H9 (cell line): ENCODE measurements at regions not wholly inside any gene's neighbourhood (a gene's known extent, or its start where the extent isn't known, plus 50 kb on each side); places are given as distances from the start of the nearest gene placed in this dataset.
"Not testable (repeated sequence)": the region's sequence is repeated elsewhere in the genome, so short reads cannot be mapped to it uniquely, and the experiment has no call there.

ENCODE experiments used
- DNase-seq: peaks from one replicate; pipeline ENCODE4 v3.0.0-alpha.2; 2017
- H2AFZ ChIP-seq: one replicate; pipeline ENCODE4 v1.6.1; 2013; ENCODE audit warnings: mild to moderate bottlenecking, low read length, control low read depth, moderate library complexity
- H2AK5ac ChIP-seq: 2 replicates; pipeline ENCODE4 v1.6.1; 2013; ENCODE audit warnings: low read length, control low read depth, mixed read lengths; ENCODE audit not compliant: insufficient read length
- H2BK120ac ChIP-seq: one replicate; pipeline ENCODE4 v1.6.1; 2013; ENCODE audit warnings: low read depth, mild to moderate bottlenecking, low read length, control low read depth, inconsistent platforms; ENCODE audit not compliant: poor library complexity, severe bottlenecking
- H2BK12ac ChIP-seq: 2 replicates; pipeline ENCODE4 v1.6.1; 2013; ENCODE audit warnings: low read length, control low read depth, mixed read lengths, low read depth; ENCODE audit not compliant: insufficient read length
- H2BK15ac ChIP-seq: 2 replicates; pipeline ENCODE4 v1.6.1; 2013; ENCODE audit warnings: low read depth, low read length, control low read depth
- H2BK20ac ChIP-seq: one replicate; pipeline ENCODE4 v1.6.1; 2013; ENCODE audit warnings: low read depth, mild to moderate bottlenecking, low read length, control low read depth, inconsistent platforms; ENCODE audit not compliant: poor library complexity, severe bottlenecking
- H2BK5ac ChIP-seq: 2 replicates; pipeline ENCODE4 v1.6.1; 2013; ENCODE audit warnings: low read length, control low read depth, mixed read lengths; ENCODE audit not compliant: insufficient read length
- H3K14ac ChIP-seq: 2 replicates; pipeline ENCODE4 v1.6.1; 2013; ENCODE audit warnings: low read length, control low read depth; ENCODE audit not compliant: insufficient read depth
- H3K18ac ChIP-seq: 2 replicates; pipeline ENCODE4 v1.6.1; 2013; ENCODE audit warnings: low read depth, mild to moderate bottlenecking, mixed read lengths, low read length, control low read depth; ENCODE audit not compliant: insufficient read length
- H3K23ac ChIP-seq: 2 replicates; pipeline ENCODE4 v1.6.1; 2013; ENCODE audit warnings: low read length, control low read depth, mixed read lengths, low read depth; ENCODE audit not compliant: insufficient read length
- H3K23me2 ChIP-seq: 2 replicates; pipeline ENCODE4 v1.6.1; 2013; ENCODE audit warnings: low read depth, mild to moderate bottlenecking, mixed read lengths, low read length, control low read depth; ENCODE audit not compliant: insufficient read length, poor library complexity, severe bottlenecking
- H3K27ac ChIP-seq: 2 replicates; pipeline ENCODE4 v1.5.1; 2013; ENCODE audit warnings: low read length, control low read depth, mixed read lengths, low read depth; ENCODE audit not compliant: insufficient read length
- H3K27me3 ChIP-seq: 2 replicates; pipeline ENCODE4 v1.6.1; 2013; ENCODE audit warnings: low read length, control low read depth, inconsistent platforms; ENCODE audit not compliant: insufficient read depth
- H3K4ac ChIP-seq: 2 replicates; pipeline ENCODE4 v1.6.1; 2013; ENCODE audit warnings: low read depth, mild to moderate bottlenecking, control low read depth, inconsistent platforms, low read length, moderate library complexity
- H3K4me1 ChIP-seq: 2 replicates; pipeline ENCODE4 v1.6.1; 2013; ENCODE audit warnings: low read length, control low read depth, inconsistent platforms; ENCODE audit not compliant: insufficient read depth
- H3K4me2 ChIP-seq: 2 replicates; pipeline ENCODE4 v1.6.1; 2013; ENCODE audit warnings: low read length, control low read depth, mixed read lengths; ENCODE audit not compliant: insufficient read length, insufficient read depth
- H3K56ac ChIP-seq: 2 replicates; pipeline ENCODE4 v1.6.1; 2013; ENCODE audit warnings: low read depth, mild to moderate bottlenecking, mixed read lengths, low read length, control low read depth; ENCODE audit not compliant: insufficient read length
- H3K79me1 ChIP-seq: 2 replicates; pipeline ENCODE4 v1.6.1; 2013; ENCODE audit warnings: low read depth, mild to moderate bottlenecking, moderate library complexity, low read length, control low read depth, inconsistent platforms; ENCODE audit not compliant: insufficient read depth, poor library complexity, severe bottlenecking
- H3K79me2 ChIP-seq: 2 replicates; pipeline ENCODE4 v1.6.1; 2013; ENCODE audit warnings: low read length, control low read depth, inconsistent platforms; ENCODE audit not compliant: insufficient read depth
- H3K9ac ChIP-seq: 2 replicates; pipeline ENCODE4 v1.6.1; 2013; ENCODE audit warnings: low read length, control low read depth, mixed read lengths; ENCODE audit not compliant: insufficient read length; ENCODE audit errors: extremely low read depth
- H3K9me3 ChIP-seq: one replicate; pipeline ENCODE4 v1.6.1; 2013; ENCODE audit warnings: low read depth, low read length, inconsistent platforms; ENCODE audit not compliant: control insufficient read depth
- H3T11ph ChIP-seq: one replicate; pipeline ENCODE4 v1.6.1; 2013; ENCODE audit warnings: mild to moderate bottlenecking, low read length, control low read depth, inconsistent platforms
- H4K20me1 ChIP-seq: one replicate; pipeline ENCODE4 v1.6.1; 2013; ENCODE audit not compliant: control insufficient read depth, insufficient read length, insufficient read depth
- H4K5ac ChIP-seq: 2 replicates; pipeline ENCODE4 v1.6.1; 2013; ENCODE audit warnings: low read depth, mild to moderate bottlenecking, mixed read lengths, low read length, control low read depth; ENCODE audit not compliant: insufficient read length
- H4K8ac ChIP-seq: replicated peaks from 2 replicates; pipeline ENCODE4 v1.6.1; 2013; ENCODE audit warnings: low read length, control low read depth, mixed read lengths, low read depth; ENCODE audit not compliant: insufficient read length
- H4K91ac ChIP-seq: 2 replicates; pipeline ENCODE4 v1.6.1; 2013; ENCODE audit warnings: low read depth, mild to moderate bottlenecking, moderate library complexity, mixed read lengths, low read length, control low read depth; ENCODE audit not compliant: insufficient read length
- H3K27ac Mint-ChIP-seq, 3 experiments: 2 replicates in 2 of 3; 3 replicates in 1 of 3; pipeline ENCODE4 v1.8.0; 2020 to 2021; ENCODE audit warnings: mixed read lengths in 3 of 3, mild to moderate bottlenecking in 1 of 3, moderate library complexity in 1 of 3
- H3K27me3 Mint-ChIP-seq: 2 replicates; pipeline ENCODE4 v1.8.0; 2021; ENCODE audit warnings: low read depth, mild to moderate bottlenecking, moderate library complexity, mixed read lengths
- H3K36me3 Mint-ChIP-seq, 3 experiments: 2 replicates in 2 of 3; 3 replicates in 1 of 3; pipeline ENCODE4 v1.8.0; 2020 to 2021; ENCODE audit warnings: low read depth in 3 of 3, mixed read lengths in 3 of 3; ENCODE audit not compliant: insufficient read depth in 1 of 3
- H3K4me1 Mint-ChIP-seq, 2 experiments: 2 replicates each; pipeline ENCODE4 v1.8.0; 2020; ENCODE audit warnings: mixed read lengths in 2 of 2
- H3K4me3 Mint-ChIP-seq, 2 experiments: 2 replicates in 1 of 2; 3 replicates in 1 of 2; pipeline ENCODE4 v1.8.0; 2020 to 2021; ENCODE audit warnings: mild to moderate bottlenecking in 2 of 2, mixed read lengths in 2 of 2, moderate library complexity in 1 of 2
- H3K9me3 Mint-ChIP-seq, 2 experiments: 2 replicates in 1 of 2; 3 replicates in 1 of 2; pipeline ENCODE4 v1.8.0; 2020; ENCODE audit warnings: mild to moderate bottlenecking in 2 of 2, mixed read lengths in 2 of 2, moderate library complexity in 1 of 2
- WGBS: extraction: QIAGEN DNeasy Blood & Tissue Kit; methylation state at CpG from one replicate; pipeline ENCODE4 v1.1.7; 2013; ENCODE audit warnings: missing lambda C conversion rate, low lambda C conversion rate, mixed read lengths; ENCODE audit not compliant: insufficient read length; ENCODE audit errors: extremely low coverage; 5-methylcytosine and 5-hydroxymethylcytosine counted together
- TF ChIP-seq, protein P1 (sequence below): fragments of 200-600 bp; sonication (generic); conservative IDR thresholded peaks from 3 replicates; pipeline ENCODE4 v1.8.0; 2021; ENCODE audit warnings: antibody characterized with exemption, mild to moderate bottlenecking

DNA sequence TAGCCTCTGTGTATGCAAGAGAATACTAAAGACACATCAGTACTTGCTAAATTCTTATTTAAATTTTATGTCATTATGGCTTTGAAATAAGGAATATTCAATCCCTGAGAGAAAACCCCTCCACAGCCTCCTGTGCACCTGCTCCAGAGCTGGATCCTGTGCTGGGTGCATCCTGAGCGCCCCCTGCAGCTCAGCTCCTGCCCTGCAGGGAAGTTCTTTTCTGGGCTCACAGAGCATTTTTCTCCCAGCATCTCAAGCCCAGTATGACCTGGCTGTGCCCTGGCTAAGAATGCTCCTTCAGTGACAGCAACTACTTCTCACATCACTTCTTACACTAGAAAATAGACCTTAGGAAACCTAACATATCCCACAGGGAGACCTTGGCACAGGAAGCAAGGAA, 1211.7 kb downstream of the TMEM121 start:
- H2BK15ac ChIP-seq: no peak overlapping the region
- TF ChIP-seq, protein P1, sequence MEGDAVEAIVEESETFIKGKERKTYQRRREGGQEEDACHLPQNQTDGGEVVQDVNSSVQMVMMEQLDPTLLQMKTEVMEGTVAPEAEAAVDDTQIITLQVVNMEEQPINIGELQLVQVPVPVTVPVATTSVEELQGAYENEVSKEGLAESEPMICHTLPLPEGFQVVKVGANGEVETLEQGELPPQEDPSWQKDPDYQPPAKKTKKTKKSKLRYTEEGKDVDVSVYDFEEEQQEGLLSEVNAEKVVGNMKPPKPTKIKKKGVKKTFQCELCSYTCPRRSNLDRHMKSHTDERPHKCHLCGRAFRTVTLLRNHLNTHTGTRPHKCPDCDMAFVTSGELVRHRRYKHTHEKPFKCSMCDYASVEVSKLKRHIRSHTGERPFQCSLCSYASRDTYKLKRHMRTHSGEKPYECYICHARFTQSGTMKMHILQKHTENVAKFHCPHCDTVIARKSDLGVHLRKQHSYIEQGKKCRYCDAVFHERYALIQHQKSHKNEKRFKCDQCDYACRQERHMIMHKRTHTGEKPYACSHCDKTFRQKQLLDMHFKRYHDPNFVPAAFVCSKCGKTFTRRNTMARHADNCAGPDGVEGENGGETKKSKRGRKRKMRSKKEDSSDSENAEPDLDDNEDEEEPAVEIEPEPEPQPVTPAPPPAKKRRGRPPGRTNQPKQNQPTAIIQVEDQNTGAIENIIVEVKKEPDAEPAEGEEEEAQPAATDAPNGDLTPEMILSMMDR: no peak
- H3T11ph ChIP-seq: no peak overlapping the region
- H3K23me2 ChIP-seq: no peaks in the 10 kb centered on the region
- H3K9me3 Mint-ChIP-seq: no peaks in the 10 kb centered on the region; a peak in 2 of 5 replicates
- no peak for DNase-seq
- H3K56ac ChIP-seq: no peak overlapping the region
- H3K27me3 ChIP-seq: no peaks in the 10 kb centered on the region
- H4K91ac ChIP-seq: no peak overlapping the region
- no peak overlapping the region for H3K4me3 Mint-ChIP-seq
- no peaks in the 10 kb centered on the region for H3K79me2 ChIP-seq
- H3K18ac ChIP-seq: no peak overlapping the region
- no peak overlapping the region for H3K4ac ChIP-seq
- no peak overlapping the region for H4K8ac ChIP-seq
- H3K79me1 ChIP-seq: no peaks in the 10 kb centered on the region
- no peaks in the 10 kb centered on the region for H3K4me1 Mint-ChIP-seq
- H3K14ac ChIP-seq: no peak overlapping the region
- H3K27ac Mint-ChIP-seq: no peak overlapping the region
- H4K5ac ChIP-seq: no peak overlapping the region
- no peak overlapping the region for H2BK12ac ChIP-seq
- H3K9me3 ChIP-seq: no peaks in the 10 kb centered on the region
- H3K23ac ChIP-seq: no peak overlapping the region
- H2AFZ ChIP-seq: no peak overlapping the region
- no peak overlapping the region for H3K9ac ChIP-seq
- H3K36me3 Mint-ChIP-seq: no peaks in the 10 kb centered on the region
- no CpG with 5 or more reads among the region's 1 CpG for WGBS
- no peak overlapping the region for H3K27ac ChIP-seq
- H2AK5ac ChIP-seq: no peak overlapping the region
- no peak overlapping the region for H2BK5ac ChIP-seq
- no peak overlapping the region for H3K4me2 ChIP-seq
- no peak overlapping the region for H2BK20ac ChIP-seq
- H3K4me1 ChIP-seq: no peaks in the 10 kb centered on the region
- H2BK120ac ChIP-seq: no peak overlapping the region
- no peaks in the 10 kb centered on the region for H3K27me3 Mint-ChIP-seq
- H4K20me1 ChIP-seq: no peaks in the 10 kb centered on the region

DNA sequence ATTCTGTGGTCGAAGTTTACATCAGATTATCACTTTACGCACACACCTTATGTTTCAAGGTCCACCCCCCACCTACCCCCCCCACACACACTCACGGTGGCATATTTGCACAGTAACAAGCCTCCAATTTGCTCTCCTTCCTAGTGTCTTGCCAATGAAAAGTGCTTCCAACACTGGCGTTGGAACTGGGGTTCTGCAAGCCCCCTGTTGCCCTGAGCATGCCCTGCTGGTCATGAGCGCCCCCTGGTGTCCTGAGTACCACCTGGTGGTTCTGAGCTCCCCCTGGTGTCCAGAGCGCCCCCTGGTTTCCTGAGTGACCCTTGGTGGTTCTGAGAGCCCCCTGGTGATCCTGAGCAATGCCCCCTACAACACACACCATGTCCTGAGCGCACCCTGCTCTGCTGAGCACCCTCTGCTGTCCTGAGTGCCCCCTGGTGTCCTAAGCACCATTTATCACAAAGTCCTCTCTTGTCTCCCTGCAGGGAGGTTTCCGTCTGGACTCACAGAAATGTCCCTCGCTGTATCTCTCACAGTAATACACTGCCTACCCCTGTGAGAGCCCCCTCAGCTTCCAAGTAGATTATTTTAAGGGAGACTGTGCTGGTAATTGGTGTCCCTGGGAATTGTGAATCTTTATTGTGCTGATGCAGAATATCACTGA, 1212.3 kb downstream of the TMEM121 start:
- not testable (repeated sequence) for H3K23ac ChIP-seq, H4K91ac ChIP-seq, H3K9me3 ChIP-seq, H4K20me1 ChIP-seq, H2BK12ac ChIP-seq, H3K27me3 Mint-ChIP-seq, H4K8ac ChIP-seq, H3K4me1 Mint-ChIP-seq, H4K5ac ChIP-seq, H3K4me3 Mint-ChIP-seq, H2BK120ac ChIP-seq, H3K27me3 ChIP-seq, H3K79me2 ChIP-seq, H3K14ac ChIP-seq, H3K4me1 ChIP-seq, H3K9me3 Mint-ChIP-seq, H3K9ac ChIP-seq, H3K18ac ChIP-seq, H2BK5ac ChIP-seq, H2BK15ac ChIP-seq, H3K27ac ChIP-seq, H2BK20ac ChIP-seq, H3K27ac Mint-ChIP-seq, H3K4me2 ChIP-seq, H2AK5ac ChIP-seq, H3K79me1 ChIP-seq, DNase-seq, H3K4ac ChIP-seq, H3K56ac ChIP-seq, H3K36me3 Mint-ChIP-seq, H2AFZ ChIP-seq, H3K23me2 ChIP-seq, H3T11ph ChIP-seq
- WGBS: no CpG with 5 or more reads among the region's 9 CpGs
